ENCODE measurements at regions not wholly inside any gene's neighbourhood (a gene's known extent, or its start where the extent isn't known, plus 50 kb on each side); places are given as distances from the start of the nearest gene placed in this dataset.

DNA sequence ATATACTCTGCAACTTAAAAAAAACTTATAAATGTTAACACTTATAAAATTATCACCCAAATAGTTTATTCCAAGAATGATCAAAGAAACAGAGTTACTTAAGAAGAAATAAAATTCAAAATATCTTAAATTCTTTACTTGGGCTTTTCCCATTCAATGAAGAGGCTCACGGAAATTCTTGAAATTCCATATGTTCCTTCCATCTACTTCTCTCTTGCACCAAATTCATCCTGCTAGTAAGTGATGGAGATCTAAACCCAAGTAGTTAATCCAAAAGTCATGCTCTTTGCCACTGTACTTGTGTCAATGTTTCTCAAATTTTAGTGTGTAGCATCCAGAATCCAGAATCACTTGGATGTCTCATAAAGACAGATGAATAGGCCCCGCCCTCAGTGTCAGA lies 465.9 kb downstream of the TXNL1 start:
- H3K27ac ChIP-seq (ENCODE audit: low read depth, low read length) = no peak overlapping the region
- H3K9me3 ChIP-seq (ENCODE audit: control insufficient read depth, insufficient read depth, low read length) = no peaks in the 10 kb centered on the region
- no peaks in the 10 kb centered on the region for H3K27me3 ChIP-seq (ENCODE audit: control insufficient read depth, insufficient read depth, low read length)
- no peaks in the 10 kb centered on the region for H3K36me3 ChIP-seq (ENCODE audit: control insufficient read depth, insufficient read depth, low read length)
- H3K4me1 ChIP-seq (ENCODE audit: control insufficient read depth, insufficient read depth, low read length) = peaks cover 28% of the 10 kb centered on the region
- no peak overlapping the region for H3K4me3 ChIP-seq (ENCODE audit: low read depth, low read length)
- no peak overlapping the region for H3K9ac ChIP-seq (ENCODE audit: low read depth, low read length)

GRCh38 chr18:56171848-56172247 lies 466.5 kb downstream of the TXNL1 start:
- Histone ChIP-seq H3K9ac (ENCODE audit: low read depth, low read length) (no peak overlapping the region), H3K27me3 (ENCODE audit: control insufficient read depth, insufficient read depth, low read length) (no peaks in the 10 kb centered on the region), H3K4me3 (ENCODE audit: low read depth, low read length) (no peak overlapping the region), H3K4me1 (ENCODE audit: control insufficient read depth, insufficient read depth, low read length) (peaks cover 29% of the 10 kb centered on the region), H3K9me3 (ENCODE audit: control insufficient read depth, insufficient read depth, low read length) (no peaks in the 10 kb centered on the region), H3K27ac (ENCODE audit: low read depth, low read length) (no peak overlapping the region), H3K36me3 (ENCODE audit: control insufficient read depth, insufficient read depth, low read length) (no peaks in the 10 kb centered on the region)

- Histone ChIP-seq H3K4me1 (ENCODE audit: control insufficient read depth, insufficient read depth, low read length) (peaks cover 28% of the 10 kb centered on the region), H3K9me3 (ENCODE audit: control insufficient read depth, insufficient read depth, low read length) (no peaks in the 10 kb centered on the region), H3K4me3 (ENCODE audit: low read depth, low read length) (no peak overlapping the region), H3K9ac (ENCODE audit: low read depth, low read length) (0 out of 2 replicates have a peak overlapping the region, but pooled peaks have one; percentile 18), H3K36me3 (ENCODE audit: control insufficient read depth, insufficient read depth, low read length) (no peaks in the 10 kb centered on the region), H3K27ac (ENCODE audit: low read depth, low read length) (peak overlapping the region; percentile 85), H3K27me3 (ENCODE audit: control insufficient read depth, insufficient read depth, low read length) (no peaks in the 10 kb centered on the region)
Observed at GRCh38 chr18:56168049-56168781, 470.2 kb downstream of the TXNL1 start.

GRCh38 chr18:56167366-56167765 lies 471.0 kb downstream of the TXNL1 start:
- H3K4me3 ChIP-seq (ENCODE audit: low read depth, low read length) = no peak overlapping the region
- H3K36me3 ChIP-seq (ENCODE audit: control insufficient read depth, insufficient read depth, low read length) = no peaks in the 10 kb centered on the region
- H3K9me3 ChIP-seq (ENCODE audit: control insufficient read depth, insufficient read depth, low read length) = no peaks in the 10 kb centered on the region
- no peak overlapping the region for H3K27ac ChIP-seq (ENCODE audit: low read depth, low read length)
- no peaks in the 10 kb centered on the region for H3K27me3 ChIP-seq (ENCODE audit: control insufficient read depth, insufficient read depth, low read length)
- H3K9ac ChIP-seq (ENCODE audit: low read depth, low read length) = no peak overlapping the region
- H3K4me1 ChIP-seq (ENCODE audit: control insufficient read depth, insufficient read depth, low read length) = peaks cover 20% of the 10 kb centered on the region

DNA sequence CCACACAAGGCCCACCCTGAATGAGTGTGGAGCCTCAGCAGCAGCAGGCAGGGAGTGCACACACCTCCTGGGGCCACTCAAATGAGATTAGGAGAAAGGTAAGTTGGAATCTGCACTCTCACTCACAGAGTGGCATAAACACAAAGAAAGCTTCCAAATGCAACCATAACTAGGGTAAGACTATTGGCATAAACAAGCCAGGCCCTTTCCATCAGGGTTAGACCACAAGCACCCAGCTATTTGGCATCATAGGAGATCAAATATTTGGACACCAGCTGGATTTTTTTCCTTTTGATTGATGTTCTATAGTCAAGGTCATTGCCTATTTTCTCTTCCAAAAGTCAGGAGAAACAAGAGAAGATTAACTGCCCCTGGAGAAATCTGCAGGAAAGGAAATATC lies 471.5 kb downstream of the TXNL1 start:
- Histone ChIP-seq H3K9me3 (ENCODE audit: control insufficient read depth, insufficient read depth, low read length) (no peaks in the 10 kb centered on the region), H3K36me3 (ENCODE audit: control insufficient read depth, insufficient read depth, low read length) (no peaks in the 10 kb centered on the region), H3K9ac (ENCODE audit: low read depth, low read length) (no peak overlapping the region), H3K4me1 (ENCODE audit: control insufficient read depth, insufficient read depth, low read length) (peaks cover 15% of the 10 kb centered on the region), H3K27ac (ENCODE audit: low read depth, low read length) (no peak overlapping the region), H3K4me3 (ENCODE audit: low read depth, low read length) (no peak overlapping the region), H3K27me3 (ENCODE audit: control insufficient read depth, insufficient read depth, low read length) (no peaks in the 10 kb centered on the region)

DNA sequence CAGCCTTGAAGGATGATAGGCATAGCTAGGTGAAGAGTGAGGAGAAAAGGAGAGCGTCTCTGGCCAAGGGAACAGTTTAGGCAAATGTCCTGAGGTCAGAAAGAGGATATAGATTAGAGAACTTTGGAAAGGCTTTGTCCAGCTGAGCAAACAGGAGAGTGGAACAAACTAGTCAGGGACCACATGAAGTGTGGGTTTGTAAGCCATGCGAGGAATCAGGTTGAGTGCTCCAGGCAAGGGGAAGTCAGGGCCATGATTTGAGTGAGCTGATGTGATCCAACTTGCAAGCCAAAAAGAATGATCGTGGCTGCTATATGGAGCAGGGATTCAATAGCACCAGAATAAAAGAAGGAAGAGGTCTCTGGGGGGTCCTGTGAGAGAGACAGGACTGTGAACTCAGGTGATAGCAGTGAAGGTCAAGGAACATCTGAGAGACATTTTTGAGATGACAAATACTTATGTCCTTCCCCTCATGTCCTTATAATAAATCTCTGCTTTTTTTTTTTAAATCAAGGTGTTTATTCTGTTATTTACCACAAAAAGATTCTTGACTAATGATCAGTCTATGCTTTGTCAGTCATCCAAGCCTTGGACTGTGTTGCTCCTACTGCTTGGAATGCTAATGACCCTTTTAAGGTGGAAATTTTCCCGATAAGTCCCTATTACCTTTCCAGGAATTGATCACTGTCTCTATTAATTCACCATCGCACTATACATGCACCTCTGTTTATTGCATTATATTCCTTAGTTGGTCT lies 472.6 kb downstream of the TXNL1 start:
- Histone ChIP-seq H3K9me3 (ENCODE audit: control insufficient read depth, insufficient read depth, low read length) (no peaks in the 10 kb centered on the region), H3K4me1 (ENCODE audit: control insufficient read depth, insufficient read depth, low read length) (peaks cover 15% of the 10 kb centered on the region), H3K4me3 (ENCODE audit: low read depth, low read length) (no peak overlapping the region)

GRCh38 chr18:56162311-56163265 lies 475.8 kb downstream of the TXNL1 start:
- H3K36me3 ChIP-seq (ENCODE audit: control insufficient read depth, insufficient read depth, low read length) = no peaks in the 10 kb centered on the region
- H3K9me3 ChIP-seq (ENCODE audit: control insufficient read depth, insufficient read depth, low read length) = no peaks in the 10 kb centered on the region

More for the DNA sequence above, 472.6 kb downstream of the TXNL1 start:
- Histone ChIP-seq H3K9ac (ENCODE audit: low read depth, low read length) (no peak overlapping the region), H3K27ac (ENCODE audit: low read depth, low read length) (no peak overlapping the region), H3K36me3 (ENCODE audit: control insufficient read depth, insufficient read depth, low read length) (no peaks in the 10 kb centered on the region), H3K27me3 (ENCODE audit: control insufficient read depth, insufficient read depth, low read length) (no peaks in the 10 kb centered on the region)

DNA sequence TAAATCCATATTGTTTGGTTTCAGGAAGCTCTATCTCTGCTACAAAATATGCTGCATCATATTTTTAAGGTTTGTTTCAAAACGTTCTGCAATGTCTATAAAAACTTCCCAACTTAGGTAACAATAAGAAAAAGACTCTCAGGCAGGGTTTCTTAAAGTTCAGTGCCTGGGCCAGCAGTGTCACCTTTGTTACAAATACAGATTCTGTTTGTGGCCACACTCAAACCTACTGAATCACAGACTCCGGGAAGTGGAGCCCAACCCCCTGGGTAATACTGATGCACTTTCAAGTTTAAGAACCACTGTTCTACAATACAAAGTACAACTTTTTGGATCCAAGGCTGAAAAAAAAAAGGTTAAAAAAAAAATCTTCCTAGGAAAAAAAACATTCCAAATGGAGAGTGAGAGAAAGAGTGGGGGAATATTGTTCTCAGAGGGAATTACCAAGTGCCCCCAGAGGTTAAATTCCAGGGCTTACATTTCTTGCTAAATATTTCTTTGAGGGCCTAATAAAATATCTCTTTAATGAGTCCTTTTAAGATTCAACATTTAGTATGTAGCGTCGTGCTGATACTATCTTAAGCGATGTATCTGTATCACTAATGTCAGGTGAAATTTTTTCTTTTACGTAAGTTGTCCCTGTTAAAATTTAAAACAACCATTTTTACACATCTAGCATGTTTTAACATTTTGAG lies 476.7 kb downstream of the TXNL1 start:
- Histone ChIP-seq H3K4me1 (ENCODE audit: control insufficient read depth, insufficient read depth, low read length) (no peaks in the 10 kb centered on the region), H3K36me3 (ENCODE audit: control insufficient read depth, insufficient read depth, low read length) (no peaks in the 10 kb centered on the region), H3K9me3 (ENCODE audit: control insufficient read depth, insufficient read depth, low read length) (no peaks in the 10 kb centered on the region), H3K27me3 (ENCODE audit: control insufficient read depth, insufficient read depth, low read length) (no peaks in the 10 kb centered on the region), H3K27ac (ENCODE audit: low read depth, low read length) (no peak overlapping the region), H3K9ac (ENCODE audit: low read depth, low read length) (no peak overlapping the region), H3K4me3 (ENCODE audit: low read depth, low read length) (no peak overlapping the region)

More at GRCh38 chr18:56162311-56163265, 475.8 kb downstream of the TXNL1 start:
- Histone ChIP-seq H3K27me3 (ENCODE audit: control insufficient read depth, insufficient read depth, low read length) (no peaks in the 10 kb centered on the region), H3K4me3 (ENCODE audit: low read depth, low read length) (no peak overlapping the region), H3K27ac (ENCODE audit: low read depth, low read length) (no peak overlapping the region), H3K4me1 (ENCODE audit: control insufficient read depth, insufficient read depth, low read length) (peaks cover 2% of the 10 kb centered on the region; the same call in 1 of the 2 replicates), H3K9ac (ENCODE audit: low read depth, low read length) (no peak overlapping the region)

DNA sequence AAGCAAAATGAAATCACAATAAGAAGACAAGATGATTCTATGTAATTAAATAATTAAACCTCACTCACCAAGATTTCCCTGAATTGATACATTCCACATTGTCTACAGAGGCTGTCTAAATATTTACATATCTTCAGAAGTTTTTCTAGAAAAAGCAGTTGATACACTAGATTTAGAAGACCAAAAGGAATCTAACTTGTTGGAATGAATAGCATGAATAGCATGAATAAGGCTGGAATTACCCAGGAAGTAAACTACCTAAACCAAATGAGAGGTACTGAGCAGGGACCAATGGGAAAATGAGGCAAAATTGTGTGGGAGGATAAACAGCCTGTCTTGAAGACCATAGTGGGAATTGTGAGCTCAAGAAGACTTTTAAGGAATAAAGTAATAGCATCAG lies 479.7 kb downstream of the TXNL1 start:
- no peak overlapping the region for H3K9ac ChIP-seq (ENCODE audit: low read depth, low read length)
- no peaks in the 10 kb centered on the region for H3K9me3 ChIP-seq (ENCODE audit: control insufficient read depth, insufficient read depth, low read length)
- H3K36me3 ChIP-seq (ENCODE audit: control insufficient read depth, insufficient read depth, low read length) = no peaks in the 10 kb centered on the region
- H3K4me1 ChIP-seq (ENCODE audit: control insufficient read depth, insufficient read depth, low read length) = no peaks in the 10 kb centered on the region
- H3K27ac ChIP-seq (ENCODE audit: low read depth, low read length) = no peak overlapping the region
- H3K4me3 ChIP-seq (ENCODE audit: low read depth, low read length) = no peak overlapping the region
- no peaks in the 10 kb centered on the region for H3K27me3 ChIP-seq (ENCODE audit: control insufficient read depth, insufficient read depth, low read length)

GRCh38 chr18:56157541-56157940 lies 480.9 kb downstream of the TXNL1 start:
- H3K4me3 ChIP-seq (ENCODE audit: low read depth, low read length) = no peak overlapping the region
- no peak overlapping the region for H3K27ac ChIP-seq (ENCODE audit: low read depth, low read length)
- no peak overlapping the region for H3K9ac ChIP-seq (ENCODE audit: low read depth, low read length)
- no peaks in the 10 kb centered on the region for H3K27me3 ChIP-seq (ENCODE audit: control insufficient read depth, insufficient read depth, low read length)
- no peaks in the 10 kb centered on the region; the same call in 1 of the 2 replicates for H3K4me1 ChIP-seq (ENCODE audit: control insufficient read depth, insufficient read depth, low read length)
- H3K9me3 ChIP-seq (ENCODE audit: control insufficient read depth, insufficient read depth, low read length) = no peaks in the 10 kb centered on the region
- H3K36me3 ChIP-seq (ENCODE audit: control insufficient read depth, insufficient read depth, low read length) = no peaks in the 10 kb centered on the region

Measured in HUES48 (cell line).